GM12891 (cell line): ENCODE measurements at regions not wholly inside any gene's neighbourhood (a gene's known extent, or its start where the extent isn't known, plus 50 kb on each side); places are given as distances from the start of the nearest gene placed in this dataset.

ENCODE experiments used
- DNase-seq: peaks from one replicate; pipeline ENCODE4 v3.0.0; 2011; ENCODE audit warnings: low spot score; ENCODE audit not compliant: insufficient read length
- FAIRE-seq: peaks from 2 replicates; lab custom pipeline; 2011; peaks lifted over from hg19 to GRCh38; lab: Jason Lieb, UNC
- PAX5 ChIP-seq: IDR thresholded peaks from 2 replicates; pipeline ENCODE4 v1.6.1; 2011; ENCODE audit warnings: low read length, moderate library complexity, mild to moderate bottlenecking; ENCODE audit not compliant: insufficient read depth, severe bottlenecking
- POLR2A ChIP-seq: IDR thresholded peaks from 2 replicates; pipeline ENCODE4 v1.6.1; 2011; ENCODE audit warnings: low read depth, low read length, control low read depth
- POLR2AphosphoS5 ChIP-seq: IDR thresholded peaks from 2 replicates; pipeline ENCODE4 v1.6.1; 2011; ENCODE audit warnings: low read depth, low read length, control low read depth
- POU2F2 ChIP-seq: IDR thresholded peaks from 2 replicates; pipeline ENCODE4 v1.6.1; 2011; ENCODE audit warnings: low read depth, mild to moderate bottlenecking, control low read depth, low read length, moderate library complexity
- SPI1 ChIP-seq: IDR thresholded peaks from 2 replicates; pipeline ENCODE4 v1.6.1; 2011; ENCODE audit warnings: low read depth, low read length, control low read depth
- TAF1 ChIP-seq: IDR thresholded peaks from 2 replicates; pipeline ENCODE4 v1.6.1; 2011; ENCODE audit warnings: low read depth, low read length, control low read depth

DNA sequence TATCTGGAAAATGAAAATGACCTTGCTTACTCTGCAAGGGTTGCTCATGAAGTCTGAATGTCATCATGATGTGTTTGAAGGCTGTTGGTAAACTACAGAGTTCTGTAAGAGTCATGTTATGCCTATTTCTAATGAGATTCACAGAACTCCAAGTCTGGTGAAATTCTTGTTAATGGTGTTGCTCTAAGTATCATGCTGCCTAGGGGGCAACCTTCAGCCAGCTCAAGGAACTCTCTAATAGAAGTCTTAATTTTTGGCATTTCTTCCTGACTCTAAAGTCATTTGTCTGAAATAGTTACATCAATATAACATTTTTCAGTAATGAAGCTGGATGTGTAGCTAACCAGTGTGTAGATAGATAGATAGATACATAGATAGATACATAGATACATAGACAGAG, 302.8 kb downstream of the FAT3 start:
- no peak for DNase-seq
- TF ChIP-seq POLR2A (no peak), POU2F2 (no peak), POLR2AphosphoS5 (no peak), TAF1 (no peak), PAX5 (no peak), SPI1 (no peak)
- no peak for FAIRE-seq

DNA sequence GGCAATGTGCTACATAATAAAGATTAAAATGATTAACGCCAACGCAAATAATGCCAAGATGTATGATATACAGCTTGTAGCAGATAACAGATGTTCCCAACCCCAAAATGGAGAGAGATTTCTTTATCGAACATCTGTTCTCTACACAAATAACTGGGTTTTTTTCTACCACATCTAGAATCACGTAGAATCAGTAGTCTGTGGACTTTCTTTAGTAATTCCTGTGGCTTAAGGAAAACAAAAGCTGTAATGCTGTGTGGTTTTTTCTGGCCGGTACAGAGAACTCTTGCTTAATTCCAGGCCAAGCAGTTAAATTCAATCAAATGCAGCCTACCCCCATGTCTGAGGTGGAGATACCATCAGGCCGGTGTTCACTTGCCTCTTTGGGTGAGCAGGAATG, 303.4 kb downstream of the FAT3 start:
- DNase-seq (no peak), FAIRE-seq (no peak)
- TF ChIP-seq POLR2AphosphoS5: no peak
- TF ChIP-seq POLR2A: no peak
- TF ChIP-seq PAX5: no peak
- no peak for TF ChIP-seq POU2F2
- TF ChIP-seq TAF1: no peak
- no peak for TF ChIP-seq SPI1

GRCh38 chr11:92531065-92531739, 306.6 kb downstream of the FAT3 start:
- FAIRE-seq (no peak), DNase-seq (no peak)
- TF ChIP-seq POLR2AphosphoS5 (no peak), SPI1 (no peak), POU2F2 (no peak), PAX5 (no peak), POLR2A (no peak), TAF1 (no peak)

DNA sequence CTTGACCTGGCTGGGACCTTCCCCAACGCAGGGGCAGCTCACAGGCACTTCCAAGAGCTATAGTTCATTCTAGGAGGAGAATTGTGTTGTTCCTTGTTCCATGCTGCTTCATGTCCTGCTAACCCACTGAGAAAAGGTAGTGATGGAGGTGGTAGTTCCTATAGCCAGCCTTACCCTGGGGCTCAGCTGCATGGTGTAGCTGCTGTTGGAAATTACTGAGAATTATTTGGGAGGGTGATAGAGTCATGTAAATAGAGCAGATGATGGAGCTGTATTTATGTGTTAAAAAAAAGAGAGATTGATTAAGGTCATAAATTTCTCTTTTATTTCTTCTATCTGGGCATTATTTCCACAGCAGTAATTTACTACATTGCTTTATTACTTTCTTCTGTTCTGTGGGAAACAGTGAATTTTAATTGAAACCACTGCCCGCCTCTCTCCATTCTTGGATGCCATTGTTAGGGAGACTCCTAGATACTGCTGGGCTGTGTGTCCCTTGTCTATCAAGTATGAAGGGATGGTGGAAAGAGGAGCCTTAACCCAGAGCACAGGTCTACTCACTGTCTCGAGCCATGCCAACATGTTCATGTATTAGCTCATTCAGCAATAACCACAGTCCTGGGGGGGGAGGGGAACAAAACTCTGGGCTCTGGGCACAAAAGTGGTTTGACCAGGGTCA, 309.2 kb downstream of the FAT3 start:
- TF ChIP-seq POLR2A (no peak), PAX5 (no peak), TAF1 (no peak), POLR2AphosphoS5 (no peak), SPI1 (no peak), POU2F2 (no peak)
- FAIRE-seq: no peak
- no peak for DNase-seq

GRCh38 chr11:92536883-92537282, 312.3 kb downstream of the FAT3 start:
- no peak for TF ChIP-seq POLR2A
- TF ChIP-seq TAF1: no peak
- no peak for TF ChIP-seq POLR2AphosphoS5
- no peak for TF ChIP-seq PAX5
- no peak for TF ChIP-seq POU2F2
- no peak for TF ChIP-seq SPI1
- DNase-seq: no peak
- FAIRE-seq: no peak

GRCh38 chr11:92540096-92540495, 315.5 kb downstream of the FAT3 start:
- FAIRE-seq: no peak
- TF ChIP-seq SPI1: no peak
- no peak for TF ChIP-seq POLR2AphosphoS5
- TF ChIP-seq POLR2A: no peak
- TF ChIP-seq POU2F2: no peak
- TF ChIP-seq PAX5: no peak
- no peak for TF ChIP-seq TAF1
- no peak for DNase-seq

- FAIRE-seq (no peak), DNase-seq (no peak)
- TF ChIP-seq POLR2AphosphoS5 (no peak), PAX5 (no peak), SPI1 (no peak), POU2F2 (no peak), POLR2A (no peak), TAF1 (no peak)
These were observed 321.4 kb downstream of the FAT3 start for GRCh38 chr11:92545906-92546471.

GRCh38 chr11:92546603-92547002, 322.0 kb downstream of the FAT3 start:
- no peak for FAIRE-seq
- TF ChIP-seq SPI1 (no peak), POU2F2 (no peak), TAF1 (no peak), POLR2AphosphoS5 (no peak), PAX5 (no peak), POLR2A (no peak)

DNA sequence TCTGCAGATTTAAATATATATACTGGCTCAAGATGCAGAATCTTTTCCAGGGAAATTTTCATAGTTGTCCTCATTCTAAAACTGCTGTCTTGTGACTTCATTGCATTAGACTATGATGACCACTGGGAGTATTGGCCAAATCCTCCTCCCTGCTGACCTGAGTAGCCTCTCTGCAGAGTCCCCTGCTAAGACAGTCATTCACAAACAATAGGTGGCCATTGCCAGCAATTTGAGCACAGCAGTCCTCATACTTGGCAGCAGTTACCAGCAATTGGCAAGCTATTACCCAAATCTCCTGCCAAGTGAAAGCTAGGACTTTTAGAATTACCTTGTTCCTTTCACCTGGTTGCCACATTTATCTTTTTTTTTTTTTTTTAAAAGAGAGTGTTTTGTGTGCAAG, 325.8 kb downstream of the FAT3 start:
- TF ChIP-seq POLR2A: no peak
- no peak for TF ChIP-seq POLR2AphosphoS5
- TF ChIP-seq SPI1: no peak
- no peak for TF ChIP-seq PAX5
- no peak for TF ChIP-seq TAF1
- TF ChIP-seq POU2F2: no peak
- no peak for FAIRE-seq
- DNase-seq: no peak

More at GRCh38 chr11:92546603-92547002, 322.0 kb downstream of the FAT3 start:
- DNase-seq: no peak

GRCh38 chr11:92550871-92551270, 326.3 kb downstream of the FAT3 start:
- FAIRE-seq: no peak
- TF ChIP-seq PAX5 (no peak), POU2F2 (no peak), TAF1 (no peak), SPI1 (no peak), POLR2A (no peak), POLR2AphosphoS5 (no peak)

More at GRCh38 chr11:92550871-92551270, 326.3 kb downstream of the FAT3 start:
- no peak for DNase-seq
